NCI-H1092 (cell line): ENCODE measurements at regions not wholly inside any gene's neighbourhood (a gene's known extent, or its start where the extent isn't known, plus 50 kb on each side); places are given as distances from the start of the nearest gene placed in this dataset.
"Not testable (repeated sequence)": the region's sequence is repeated elsewhere in the genome, so short reads cannot be mapped to it uniquely, and the experiment has no call there.

ENCODE experiments used
- DNase-seq: peaks from one replicate; lab custom pipeline; 2025; lab: John Stamatoyannopoulos, UW

DNA sequence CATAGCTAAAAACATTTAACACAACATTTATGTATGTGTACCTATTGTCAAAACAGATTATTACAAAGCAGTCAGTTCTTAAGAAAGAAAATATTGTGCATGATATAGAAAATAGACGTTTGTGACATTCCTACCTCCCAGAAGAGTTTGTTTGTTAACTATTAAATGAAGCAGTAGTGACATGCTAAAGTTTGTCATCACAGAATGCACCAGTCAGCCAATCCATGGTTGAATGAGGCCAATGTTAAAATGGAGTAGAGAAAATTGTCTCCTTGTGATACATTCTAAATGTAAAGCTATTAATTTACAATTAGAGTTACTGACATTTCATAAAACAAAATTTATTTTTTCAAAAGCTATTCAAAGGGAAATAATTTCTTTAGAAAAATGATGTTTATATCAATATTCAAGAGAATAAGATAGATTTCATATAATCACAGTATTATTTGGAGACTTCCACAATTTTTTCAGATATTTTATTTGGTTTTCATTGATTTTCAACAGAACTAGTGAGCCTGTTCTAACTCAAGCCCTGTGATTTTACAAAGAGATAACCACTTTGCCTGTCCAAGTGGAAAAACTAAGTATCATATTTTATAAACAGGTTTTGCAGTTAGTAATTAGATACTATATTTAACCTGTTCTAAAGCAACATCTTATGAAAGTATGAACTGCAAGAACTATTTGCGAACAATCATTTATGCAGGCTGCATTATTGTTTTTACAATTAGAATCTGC is 176.8 kb downstream of the ISL1 start:
- no peak for DNase-seq

- no peak for DNase-seq
These were observed 183.7 kb downstream of the ISL1 start for GRCh38 chr5:51566953-51567352.

DNA sequence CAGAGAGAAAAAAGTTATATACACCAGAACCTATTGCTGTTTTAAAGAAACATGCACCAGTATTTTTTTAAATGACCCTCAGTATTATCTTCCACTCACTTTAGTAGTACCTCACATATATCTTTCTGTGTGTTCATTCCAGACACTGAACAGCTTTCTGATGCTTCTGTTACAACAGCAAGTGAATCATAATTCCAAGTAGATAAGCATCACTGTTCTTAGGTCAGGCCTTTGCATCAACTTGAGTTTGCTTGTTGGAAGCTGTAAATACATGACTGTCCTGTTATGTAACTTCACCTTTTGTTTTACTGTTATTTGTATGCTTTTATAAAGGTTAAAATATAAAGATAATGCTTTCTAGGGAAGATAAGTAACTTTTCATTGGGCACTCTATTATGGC is 184.4 kb downstream of the ISL1 start:
- DNase-seq: no peak

DNA sequence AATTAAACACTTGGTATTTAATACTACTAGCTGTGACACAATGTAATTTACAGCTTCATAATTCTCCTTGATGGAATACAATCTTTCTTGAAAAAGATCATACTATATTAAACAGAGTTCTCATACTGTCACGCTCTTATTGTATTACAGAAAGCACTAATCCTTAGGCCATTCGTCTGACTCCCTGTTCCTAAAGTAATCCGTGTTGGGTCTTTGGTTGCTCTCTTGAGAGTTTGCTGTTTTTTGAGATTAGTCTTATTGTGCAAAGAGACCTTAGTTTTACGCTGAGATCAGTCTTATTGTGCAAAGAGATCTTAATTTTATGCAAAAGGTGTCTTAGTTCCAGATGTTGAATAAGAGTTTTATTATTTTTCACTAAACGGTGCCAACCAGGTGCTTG is 190.6 kb downstream of the ISL1 start:
- DNase-seq: no peak

- DNase-seq: no peak
These were observed 199.7 kb downstream of the ISL1 start for GRCh38 chr5:51582871-51583394.

DNA sequence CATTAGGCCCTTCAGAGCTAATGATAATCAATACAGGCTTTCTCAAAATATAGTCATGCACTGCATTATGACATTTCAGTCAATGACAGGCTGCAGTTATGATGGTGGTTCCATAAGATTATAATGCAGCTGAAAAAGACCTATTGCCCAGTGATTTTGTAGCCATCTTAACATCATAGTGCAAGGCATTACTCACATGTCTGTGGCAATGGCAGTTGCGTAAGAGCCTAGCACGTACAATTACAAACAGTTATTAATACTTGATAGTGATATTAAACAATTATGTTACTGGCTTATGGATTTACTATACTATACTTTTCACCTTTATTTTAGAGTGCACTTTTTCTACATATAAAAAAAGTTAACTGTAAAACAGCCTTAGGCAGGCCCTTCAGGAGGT is 214.8 kb downstream of the ISL1 start:
- no peak for DNase-seq

DNA sequence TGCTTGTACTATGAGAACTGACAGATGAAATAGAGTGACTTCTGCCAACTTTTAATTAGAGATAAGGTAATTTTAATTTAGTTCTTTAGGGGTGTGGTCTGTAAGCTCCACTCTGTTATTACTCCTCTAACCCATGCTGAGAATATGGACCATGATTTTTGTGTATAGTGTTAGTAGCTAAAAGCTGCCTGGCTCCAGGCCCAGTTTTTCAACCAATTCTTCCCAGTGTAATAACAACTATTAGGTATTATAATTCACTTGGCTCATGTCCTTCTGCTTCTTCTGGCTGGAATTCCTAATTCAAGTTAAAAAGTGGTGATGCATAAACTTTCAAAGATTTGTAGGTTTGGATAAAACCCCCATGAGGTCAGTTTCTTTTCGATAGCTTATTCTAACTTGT is 216.3 kb downstream of the ISL1 start:
- no peak for DNase-seq

DNA sequence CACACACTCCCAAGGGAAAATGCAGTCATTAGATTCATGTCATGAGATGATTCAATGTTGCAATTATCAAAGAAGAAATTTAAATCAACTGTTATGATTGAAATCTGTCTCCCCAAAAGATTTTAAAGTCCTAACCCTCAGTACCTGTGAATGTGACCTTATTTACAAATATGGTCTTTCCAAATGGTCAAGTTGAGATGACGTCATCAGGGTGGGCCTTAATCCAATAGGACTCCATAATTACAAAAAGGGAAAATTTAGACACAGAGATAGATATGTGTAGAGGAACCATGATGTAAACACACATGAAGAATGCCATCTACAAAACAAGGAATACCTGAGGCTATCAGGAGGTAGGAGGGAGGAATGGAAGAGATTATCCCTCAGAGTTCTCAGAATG is 221.1 kb downstream of the ISL1 start:
- no peak for DNase-seq

- no peak for DNase-seq
These were observed 223.7 kb downstream of the ISL1 start for GRCh38 chr5:51606921-51607320.

DNA sequence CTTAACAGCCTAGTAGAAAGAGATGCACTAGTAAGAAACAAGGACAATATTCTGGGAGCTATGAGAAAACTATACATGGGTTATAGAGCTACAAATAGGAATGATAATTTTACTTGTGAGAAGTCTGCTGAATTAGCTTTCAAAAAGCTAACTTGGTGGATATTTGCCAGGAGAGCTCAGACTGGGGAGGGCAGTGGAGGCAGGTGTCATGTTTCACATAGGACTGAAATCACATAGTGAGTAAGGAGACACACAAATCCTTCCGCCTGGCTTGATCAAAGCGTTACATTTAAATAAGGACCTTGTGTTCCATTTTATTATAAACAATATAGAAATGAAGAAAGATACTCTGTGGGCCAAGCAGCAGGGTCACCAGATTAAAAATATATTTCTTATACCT is 235.0 kb downstream of the ISL1 start:
- no peak for DNase-seq

DNA sequence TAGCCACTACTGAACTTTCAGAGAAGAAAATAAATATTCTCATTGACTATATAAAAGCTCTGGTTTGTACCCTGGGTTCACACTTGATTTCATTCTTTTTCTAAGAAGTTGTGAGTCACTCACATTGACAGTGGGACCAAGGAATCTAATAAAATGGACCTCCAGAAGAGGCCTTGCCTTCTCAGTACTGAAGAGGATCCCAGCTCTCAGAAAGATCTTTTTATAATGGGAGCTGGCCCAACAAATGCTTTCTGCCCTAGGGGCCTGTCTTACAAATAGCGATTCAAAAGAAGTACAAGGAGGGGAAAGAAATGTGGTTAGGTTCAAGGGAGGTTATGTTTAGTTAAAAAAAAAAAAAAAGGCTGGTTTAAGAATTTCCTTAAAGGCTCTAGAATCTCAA is 237.9 kb downstream of the ISL1 start:
- no peak for DNase-seq

- no peak for DNase-seq
These were observed 239.0 kb downstream of the ISL1 start for GRCh38 chr5:51622161-51622790.

DNA sequence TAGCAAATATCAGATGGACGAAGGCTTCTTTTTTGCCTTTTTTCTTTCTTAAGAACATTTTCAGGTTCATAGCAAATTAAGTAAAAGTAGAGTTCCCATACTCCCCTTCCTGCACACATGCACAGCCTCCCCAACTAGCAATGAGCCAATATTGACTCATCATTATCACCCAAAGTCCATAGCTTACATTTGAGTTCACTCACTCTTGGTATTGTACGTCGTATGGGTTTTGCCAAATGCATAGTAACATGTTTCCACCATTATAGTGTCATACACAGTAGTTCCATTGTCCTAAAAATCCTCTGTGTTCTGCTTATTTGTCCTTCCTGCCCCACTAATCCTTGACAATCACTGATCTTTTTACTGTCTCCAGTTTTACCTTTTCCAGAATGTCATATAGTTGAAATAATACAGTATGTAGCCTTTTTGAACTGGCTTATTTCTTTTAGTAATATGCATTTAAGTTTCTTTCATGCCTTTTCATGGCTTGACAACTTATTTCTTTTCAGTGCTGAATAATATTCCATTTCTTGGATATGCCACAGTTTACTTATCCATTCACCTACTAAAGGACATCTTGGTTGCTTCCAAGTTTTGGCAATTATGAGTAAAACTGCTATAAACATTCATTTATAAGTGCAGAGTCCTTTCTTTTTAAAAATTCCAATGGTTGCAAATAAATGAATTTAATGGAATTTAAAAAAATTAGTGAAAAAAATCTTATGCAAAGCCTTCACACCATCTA is 242.1 kb downstream of the ISL1 start:
- no peak for DNase-seq

DNA sequence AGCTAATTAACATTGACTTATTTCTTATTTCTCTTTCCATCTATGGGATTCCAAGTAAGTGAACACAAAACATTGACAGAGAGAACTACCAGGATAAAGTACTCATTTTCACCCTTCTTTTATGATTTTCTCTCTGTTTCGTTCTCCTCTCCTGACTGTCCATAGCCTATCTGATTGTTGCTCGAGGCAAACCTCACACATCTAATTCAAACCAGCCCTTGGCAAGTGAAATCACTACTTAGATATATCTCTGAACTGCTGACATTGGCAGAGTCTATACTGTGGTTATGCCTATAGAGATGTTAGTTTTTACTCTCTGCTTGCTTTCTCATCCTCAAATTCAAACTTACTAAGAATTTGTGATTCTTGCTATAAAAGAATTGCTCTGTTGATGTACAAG is 248.8 kb downstream of the ISL1 start:
- DNase-seq: no peak

DNA sequence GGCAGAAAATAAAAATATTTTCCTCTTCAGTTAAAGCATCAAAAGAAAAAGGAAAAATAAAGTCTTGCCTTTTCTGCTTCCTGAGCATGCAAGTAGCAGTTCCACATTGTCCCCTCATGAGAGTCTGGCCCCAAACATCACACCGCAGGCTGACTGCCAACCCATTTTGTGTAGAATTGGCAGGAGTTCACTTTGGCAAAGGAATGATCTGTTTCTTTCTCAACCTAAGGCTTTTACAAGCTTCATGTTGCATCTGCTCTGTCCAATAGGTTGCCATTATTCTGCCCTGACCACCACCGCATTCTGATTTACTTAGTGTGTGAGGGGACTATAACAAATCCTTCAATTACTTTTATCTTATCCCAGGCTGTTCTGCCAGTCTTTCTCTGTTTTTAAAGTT is 249.5 kb downstream of the ISL1 start:
- DNase-seq: peak; percentile 66

- not testable (repeated sequence) for DNase-seq
These were observed 253.7 kb downstream of the ISL1 start for GRCh38 chr5:51636973-51637372.

DNA sequence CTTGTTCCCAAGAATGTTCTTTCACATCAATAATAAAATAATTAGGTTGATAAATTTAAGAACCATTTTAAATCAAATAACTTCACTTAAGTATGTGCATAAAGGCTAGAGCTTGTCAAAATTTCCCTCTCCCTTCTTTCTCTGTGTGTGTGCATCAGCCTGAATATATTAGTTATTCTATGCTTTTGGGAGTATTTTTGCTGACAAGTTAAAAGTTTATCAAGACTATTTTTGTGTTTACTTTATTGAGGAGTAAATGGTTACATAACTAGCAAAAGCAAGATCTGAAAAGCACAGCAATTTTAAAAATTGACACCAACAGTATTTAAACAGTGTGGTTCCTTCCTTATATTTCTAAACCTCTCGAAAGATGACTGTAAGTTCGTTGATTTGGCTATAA is 261.7 kb downstream of the ISL1 start:
- no peak for DNase-seq

DNA sequence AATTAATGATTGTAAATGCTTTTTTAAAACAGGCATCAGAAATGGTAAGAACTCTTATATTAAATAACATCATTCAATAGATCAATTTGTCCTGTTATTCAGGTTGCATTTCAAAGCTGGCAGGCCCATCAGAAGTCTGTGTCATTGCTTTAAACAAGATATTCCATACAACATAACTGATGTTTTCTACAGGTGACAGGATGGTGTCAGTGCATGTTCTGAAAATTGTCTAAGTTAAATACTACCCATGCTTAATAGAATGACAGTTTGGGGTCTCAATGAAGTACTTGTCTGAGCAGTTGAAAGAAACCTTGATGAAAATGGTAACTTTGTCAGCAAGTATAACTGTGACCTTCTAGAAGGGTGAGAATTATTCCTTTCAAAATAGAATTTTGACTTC is 263.2 kb downstream of the ISL1 start:
- DNase-seq: no peak

GRCh38 chr5:51650824-51651223 is 267.6 kb downstream of the ISL1 start:
- no peak for DNase-seq

DNA sequence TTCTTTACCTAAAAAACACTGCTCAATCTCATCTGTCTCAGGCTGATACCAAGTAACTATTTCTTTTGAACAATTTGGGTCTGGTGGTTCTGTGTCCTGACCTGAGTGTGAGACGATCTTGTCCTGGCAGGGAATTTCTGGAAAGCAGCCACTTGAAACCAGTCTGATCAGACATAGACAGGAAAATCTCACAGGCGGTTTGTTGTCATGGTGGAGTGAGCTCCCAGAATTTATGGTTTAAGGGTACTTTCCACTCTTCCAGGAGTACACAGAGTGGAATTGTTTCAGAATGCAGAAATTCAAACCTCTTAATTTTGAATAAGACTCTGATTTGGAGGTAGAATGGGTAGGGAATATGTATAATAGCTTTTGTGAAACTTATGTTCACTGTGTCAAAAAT is 268.2 kb downstream of the ISL1 start:
- DNase-seq: no peak

DNA sequence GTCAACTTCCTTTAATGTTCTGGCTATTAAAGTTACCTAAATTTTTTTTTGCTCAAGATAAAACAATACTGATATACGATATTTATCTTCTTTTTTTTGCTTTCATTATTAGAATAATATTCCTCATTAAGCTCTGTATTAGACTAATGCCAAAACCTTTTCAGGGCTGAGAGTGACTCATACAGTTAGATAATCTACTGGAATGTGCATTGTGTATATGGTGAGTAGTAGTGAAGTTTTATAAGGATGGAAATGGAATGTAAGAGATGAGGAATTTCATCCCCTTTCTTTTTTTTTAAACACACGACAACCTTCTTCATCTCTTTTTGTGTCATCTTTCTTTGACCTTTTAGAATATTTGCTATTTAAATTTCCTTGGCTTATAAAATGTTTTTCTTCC is 268.6 kb downstream of the ISL1 start:
- DNase-seq: no peak

GRCh38 chr5:51652980-51653379 is 269.7 kb downstream of the ISL1 start:
- no peak for DNase-seq
